Fibroblast of lung (primary cell): ENCODE measurements at regions not wholly inside any gene's neighbourhood (a gene's known extent, or its start where the extent isn't known, plus 50 kb on each side); places are given as distances from the start of the nearest gene placed in this dataset.

ENCODE experiments used
- DNase-seq, 2 donors: peaks; one replicate each; pipeline versions ENCODE4 v3.0.0 to v3.0.0-alpha.2; 2010; ENCODE audit warnings: low read depth in 2 of 2
- H2AFZ ChIP-seq: 2 replicates; pipeline ENCODE4 v1.5.1; 2012; ENCODE audit warnings: low read length, control low read depth, inconsistent platforms
- H3K27ac ChIP-seq: 2 replicates; pipeline ENCODE4 v1.5.1; 2011; ENCODE audit warnings: low read length, control low read depth; ENCODE audit not compliant: insufficient read depth
- H3K27me3 ChIP-seq: 2 replicates; pipeline ENCODE4 v1.5.1; 2011; ENCODE audit warnings: mild to moderate bottlenecking, low read length; ENCODE audit not compliant: control insufficient read depth, insufficient read depth
- H3K36me3 ChIP-seq: 2 replicates; pipeline ENCODE4 v1.5.1; 2011; ENCODE audit warnings: low read length; ENCODE audit not compliant: control insufficient read depth, insufficient read depth
- H3K4me1 ChIP-seq: 2 replicates; pipeline ENCODE4 v1.5.1; 2011; ENCODE audit warnings: low read length; ENCODE audit not compliant: control insufficient read depth, insufficient read depth; ENCODE audit errors: extremely low read depth
- H3K4me2 ChIP-seq: 2 replicates; pipeline ENCODE4 v1.5.1; 2011; ENCODE audit warnings: low read length, control low read depth; ENCODE audit not compliant: insufficient read depth; ENCODE audit errors: extremely low read depth
- H3K4me3 ChIP-seq, 4 experiments: fragments of 200-600 bp in 1 of 4; sonication (generic) in 1 of 4; replicated peaks in 1 of 4; 2 replicates each; pipeline ENCODE4 v1.5.1; 2011 to 2016; ENCODE audit warnings: low read length in 4 of 4, low read depth in 3 of 4, mild to moderate bottlenecking in 3 of 4, control low read depth in 2 of 4, inconsistent platforms in 1 of 4, mixed read lengths in 1 of 4; ENCODE audit not compliant: insufficient read depth in 1 of 4; ENCODE audit errors: control extremely low read depth in 1 of 4
- H3K79me2 ChIP-seq: 2 replicates; pipeline ENCODE4 v1.5.1; 2012; ENCODE audit warnings: mild to moderate bottlenecking, low read length, inconsistent platforms; ENCODE audit not compliant: control insufficient read depth, insufficient read depth
- H3K9ac ChIP-seq: 2 replicates; pipeline ENCODE4 v1.5.1; 2011; ENCODE audit warnings: mild to moderate bottlenecking, low read length, control low read depth; ENCODE audit not compliant: insufficient read depth
- H3K9me3 ChIP-seq: 2 replicates; pipeline ENCODE4 v1.5.1; 2012; ENCODE audit warnings: low read depth, low read length; ENCODE audit not compliant: control insufficient read depth, insufficient read depth
- H4K20me1 ChIP-seq: 2 replicates; pipeline ENCODE4 v1.5.1; 2011; ENCODE audit warnings: low read length; ENCODE audit not compliant: control insufficient read depth, insufficient read depth; ENCODE audit errors: extremely low read depth
- CTCF ChIP-seq, 2 donors: IDR thresholded peaks in 1 of 2; conservative IDR thresholded peaks in 1 of 2; 1 replicate in 1 of 2; 2 replicates in 1 of 2; pipeline ENCODE4 v1.5.1; 2011 to 2012; ENCODE audit warnings: low read length in 2 of 2, control low read depth in 1 of 2, inconsistent platforms in 1 of 2, low read depth in 1 of 2, mild to moderate bottlenecking in 1 of 2
- EZH2 ChIP-seq: IDR thresholded peaks from 2 replicates; pipeline ENCODE4 v1.5.1; 2012; ENCODE audit warnings: low read length, control low read depth, mild to moderate bottlenecking; ENCODE audit errors: missing control alignments

DNA sequence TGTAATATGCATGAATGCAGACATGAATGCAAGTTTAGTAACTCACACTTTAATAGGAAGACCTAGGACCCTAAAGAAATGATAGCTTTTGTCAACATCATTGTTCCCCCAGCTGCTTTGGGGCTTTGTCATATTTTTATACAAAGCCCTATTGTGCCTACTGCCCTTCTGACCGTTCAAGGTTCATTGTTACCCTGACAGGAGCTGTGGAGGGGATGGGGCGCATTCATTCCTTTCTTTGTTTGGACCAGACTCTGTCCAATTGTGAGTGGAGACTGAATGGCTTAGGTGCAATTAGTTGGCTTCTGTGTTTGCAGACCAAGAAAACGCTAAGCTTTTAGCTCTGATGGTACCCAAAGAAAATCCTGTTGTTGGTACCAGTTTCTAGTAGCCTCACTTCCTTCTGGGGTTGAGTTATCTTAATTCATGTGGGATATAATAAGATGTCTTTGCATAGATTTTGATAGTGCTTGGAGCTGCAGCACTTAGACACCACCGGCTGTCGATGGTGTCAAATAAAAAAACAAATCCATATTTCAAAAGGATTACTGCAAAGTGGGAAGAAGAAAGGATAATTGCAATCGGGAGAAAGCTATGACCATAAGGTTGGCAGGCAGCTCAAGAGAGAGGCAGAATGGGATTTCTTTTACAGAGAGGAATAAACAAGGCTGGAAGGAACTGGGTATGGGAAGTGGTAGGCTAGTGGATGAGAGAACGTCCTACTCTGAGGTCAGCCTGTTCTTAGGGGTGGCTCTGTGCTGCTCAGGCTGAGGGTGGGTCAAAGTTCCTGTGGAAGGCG is 133.9 kb upstream of the TMTC4 start:
- H3K4me2 ChIP-seq = no peak overlapping the region
- H2AFZ ChIP-seq = no peak overlapping the region
- H3K4me3 ChIP-seq = no peak overlapping the region
- H3K79me2 ChIP-seq = no peaks in the 10 kb centered on the region
- TF ChIP-seq CTCF (conservative IDR thresholded peaks at IDR 0.05 in 1 of 2, IDR thresholded peaks at IDR 0.05 in 1 of 2; ENCODE audit: low read depth in 1 of 2, low read length in 2 of 2) = no peak
- no peak for TF ChIP-seq EZH2
- no peaks in the 10 kb centered on the region for H3K36me3 ChIP-seq
- DNase-seq = no peak
- no peak overlapping the region for H3K27ac ChIP-seq
- no peaks in the 10 kb centered on the region for H3K27me3 ChIP-seq
- no peaks in the 10 kb centered on the region for H3K9me3 ChIP-seq
- no peaks in the 10 kb centered on the region for H4K20me1 ChIP-seq
- no peaks in the 10 kb centered on the region for H3K4me1 ChIP-seq
- no peak overlapping the region for H3K9ac ChIP-seq

DNA sequence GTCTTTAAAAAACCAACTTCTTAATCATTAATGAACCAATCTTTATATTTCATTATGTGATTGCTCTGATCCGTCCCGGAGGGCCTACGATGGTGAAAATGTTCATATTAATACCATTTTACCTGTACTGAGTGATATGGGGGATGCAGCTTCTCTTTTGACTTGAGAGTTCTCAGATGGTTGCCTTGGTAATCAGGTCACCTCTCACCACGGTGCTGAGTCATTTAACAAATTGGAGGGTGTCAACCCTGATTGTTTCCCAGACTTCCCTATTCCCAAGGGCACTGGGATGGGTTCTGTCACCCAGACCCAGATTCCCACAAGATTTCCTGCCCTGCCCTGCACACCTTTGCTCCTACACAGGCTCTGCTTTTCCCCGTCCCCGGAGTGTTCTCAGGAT is 128.5 kb upstream of the TMTC4 start:
- Histone ChIP-seq H3K4me1 (no peaks in the 10 kb centered on the region), H3K4me3 (no peak overlapping the region), H3K9ac (no peak overlapping the region), H3K27ac (no peak overlapping the region), H3K36me3 (no peaks in the 10 kb centered on the region), H3K4me2 (no peak overlapping the region), H3K27me3 (no peaks in the 10 kb centered on the region), H3K9me3 (no peaks in the 10 kb centered on the region), H4K20me1 (no peaks in the 10 kb centered on the region), H3K79me2 (no peaks in the 10 kb centered on the region), H2AFZ (no peak overlapping the region)
- no peak for DNase-seq
- no peak for TF ChIP-seq EZH2

DNA sequence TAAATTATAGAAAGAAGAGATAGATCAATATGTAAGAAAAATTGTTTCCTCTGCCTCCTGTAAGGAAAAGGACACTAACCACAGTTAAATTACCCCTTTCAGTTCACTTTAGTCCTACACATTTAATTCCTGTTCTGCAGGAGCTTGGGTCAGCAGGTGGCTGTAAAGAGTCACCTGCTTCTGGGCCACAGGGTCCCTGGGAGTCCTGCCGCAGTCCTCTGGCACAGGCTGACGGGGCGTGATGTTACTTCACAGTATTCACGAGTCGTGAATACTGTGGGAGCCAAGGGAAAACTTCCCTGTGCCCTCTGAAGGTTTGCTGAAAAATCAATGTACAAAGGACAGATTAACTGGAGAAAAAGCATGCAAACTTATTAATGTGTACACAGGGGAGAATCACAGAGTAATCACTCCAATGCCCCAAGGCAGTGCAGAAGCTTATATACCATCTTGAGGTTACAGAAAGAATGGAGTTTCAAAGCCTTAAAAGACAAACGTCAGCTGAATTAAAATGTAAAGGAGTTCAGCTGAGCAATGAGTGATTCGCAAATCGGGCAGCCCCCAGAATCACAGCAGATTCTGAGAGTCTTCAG is 125.8 kb upstream of the TMTC4 start:
- no peaks in the 10 kb centered on the region for H3K36me3 ChIP-seq
- no peak overlapping the region for H3K9ac ChIP-seq
- H3K4me1 ChIP-seq = no peaks in the 10 kb centered on the region
- H3K79me2 ChIP-seq = no peaks in the 10 kb centered on the region
- H3K27me3 ChIP-seq = no peaks in the 10 kb centered on the region
- no peaks in the 10 kb centered on the region for H3K9me3 ChIP-seq
- H3K4me2 ChIP-seq = no peak overlapping the region
- no peak overlapping the region for H3K27ac ChIP-seq
- H4K20me1 ChIP-seq = no peaks in the 10 kb centered on the region
- no peak for DNase-seq
- no peak overlapping the region for H3K4me3 ChIP-seq
- TF ChIP-seq CTCF (conservative IDR thresholded peaks at IDR 0.05 in 1 of 2, IDR thresholded peaks at IDR 0.05 in 1 of 2; ENCODE audit: low read depth in 1 of 2, low read length in 2 of 2) (no peak), EZH2 (no peak)
- H2AFZ ChIP-seq = no peak overlapping the region
